Brain pericyte (primary cell): ENCODE measurements at regions not wholly inside any gene's neighbourhood (a gene's known extent, or its start where the extent isn't known, plus 50 kb on each side); places are given as distances from the start of the nearest gene placed in this dataset.

Source experiments
- DNase-seq: peaks from one replicate; pipeline ENCODE4 v3.0.0-alpha.2; 2012; ENCODE audit warnings: low read depth, low spot score

- no peak for DNase-seq
Observed at GRCh38 chr3:17990390-17990789, 248.0 kb upstream of the TBC1D5 start.

GRCh38 chr3:17986348-17986816 lies 244.0 kb upstream of the TBC1D5 start:
- DNase-seq = no peak

- no peak for DNase-seq
Observed at GRCh38 chr3:17985658-17986347, 243.4 kb upstream of the TBC1D5 start.

- DNase-seq = no peak
Observed at GRCh38 chr3:17983106-17983505, 240.7 kb upstream of the TBC1D5 start.

- DNase-seq = no peak
Observed at GRCh38 chr3:17982211-17982880, 239.9 kb upstream of the TBC1D5 start.

- DNase-seq = no peak
Observed at GRCh38 chr3:17980863-17981262, 238.4 kb upstream of the TBC1D5 start.

GRCh38 chr3:17979911-17980310 lies 237.5 kb upstream of the TBC1D5 start:
- DNase-seq = no peak

GRCh38 chr3:17979252-17979651 lies 236.8 kb upstream of the TBC1D5 start:
- no peak for DNase-seq

- no peak for DNase-seq
Observed at GRCh38 chr3:17974206-17974841, 231.9 kb upstream of the TBC1D5 start.

- no peak for DNase-seq
Observed at GRCh38 chr3:17972959-17973906, 230.8 kb upstream of the TBC1D5 start.

GRCh38 chr3:17972476-17972875 lies 230.0 kb upstream of the TBC1D5 start:
- no peak for DNase-seq

GRCh38 chr3:17972030-17972429 lies 229.6 kb upstream of the TBC1D5 start:
- DNase-seq = no peak

- DNase-seq = no peak
Observed at GRCh38 chr3:17969985-17970568, 227.6 kb upstream of the TBC1D5 start.

GRCh38 chr3:17969244-17969643 lies 226.8 kb upstream of the TBC1D5 start:
- no peak for DNase-seq

- no peak for DNase-seq
Observed at GRCh38 chr3:17967953-17968607, 225.6 kb upstream of the TBC1D5 start.

- no peak for DNase-seq
Observed at GRCh38 chr3:17967111-17967510, 224.7 kb upstream of the TBC1D5 start.

- no peak for DNase-seq
Observed at GRCh38 chr3:17965331-17965730, 222.9 kb upstream of the TBC1D5 start.

GRCh38 chr3:17964108-17964507 lies 221.7 kb upstream of the TBC1D5 start:
- no peak for DNase-seq

- DNase-seq = no peak
Observed at GRCh38 chr3:17955411-17955810, 213.0 kb upstream of the TBC1D5 start.

GRCh38 chr3:17954801-17955200 lies 212.4 kb upstream of the TBC1D5 start:
- no peak for DNase-seq

GRCh38 chr3:17951241-17951640 lies 208.8 kb upstream of the TBC1D5 start:
- DNase-seq = no peak
